ENCODE measurements at regions not wholly inside any gene's neighbourhood (a gene's known extent, or its start where the extent isn't known, plus 50 kb on each side); places are given as distances from the start of the nearest gene placed in this dataset.
A peak's percentile ranks its signal among the peaks of the same experiment; 100 is the strongest.

- no peak for DNase-seq
- H3K9me3 ChIP-seq (replicated peaks): peaks cover 4% of the 10 kb centered on the region
- TF ChIP-seq, protein P1, sequence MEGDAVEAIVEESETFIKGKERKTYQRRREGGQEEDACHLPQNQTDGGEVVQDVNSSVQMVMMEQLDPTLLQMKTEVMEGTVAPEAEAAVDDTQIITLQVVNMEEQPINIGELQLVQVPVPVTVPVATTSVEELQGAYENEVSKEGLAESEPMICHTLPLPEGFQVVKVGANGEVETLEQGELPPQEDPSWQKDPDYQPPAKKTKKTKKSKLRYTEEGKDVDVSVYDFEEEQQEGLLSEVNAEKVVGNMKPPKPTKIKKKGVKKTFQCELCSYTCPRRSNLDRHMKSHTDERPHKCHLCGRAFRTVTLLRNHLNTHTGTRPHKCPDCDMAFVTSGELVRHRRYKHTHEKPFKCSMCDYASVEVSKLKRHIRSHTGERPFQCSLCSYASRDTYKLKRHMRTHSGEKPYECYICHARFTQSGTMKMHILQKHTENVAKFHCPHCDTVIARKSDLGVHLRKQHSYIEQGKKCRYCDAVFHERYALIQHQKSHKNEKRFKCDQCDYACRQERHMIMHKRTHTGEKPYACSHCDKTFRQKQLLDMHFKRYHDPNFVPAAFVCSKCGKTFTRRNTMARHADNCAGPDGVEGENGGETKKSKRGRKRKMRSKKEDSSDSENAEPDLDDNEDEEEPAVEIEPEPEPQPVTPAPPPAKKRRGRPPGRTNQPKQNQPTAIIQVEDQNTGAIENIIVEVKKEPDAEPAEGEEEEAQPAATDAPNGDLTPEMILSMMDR (IDR thresholded peaks at IDR 0.05; ENCODE audit: borderline replicate concordance): no peak
- intact Hi-C loops (cut with micrococcal nuclease): no loop called here
- no peaks in the 10 kb centered on the region for H3K27me3 ChIP-seq (ENCODE audit: low read depth)
- H3K36me3 ChIP-seq: no peaks in the 10 kb centered on the region
- H3K4me3 ChIP-seq: no peak overlapping the region
- H3K27ac ChIP-seq (replicated peaks): no peak overlapping the region
- no peaks in the 10 kb centered on the region for H3K4me1 ChIP-seq
These were observed 868.5 kb upstream of the NUDT12 start for GRCh38 chr5:104431002-104431620.

DNA sequence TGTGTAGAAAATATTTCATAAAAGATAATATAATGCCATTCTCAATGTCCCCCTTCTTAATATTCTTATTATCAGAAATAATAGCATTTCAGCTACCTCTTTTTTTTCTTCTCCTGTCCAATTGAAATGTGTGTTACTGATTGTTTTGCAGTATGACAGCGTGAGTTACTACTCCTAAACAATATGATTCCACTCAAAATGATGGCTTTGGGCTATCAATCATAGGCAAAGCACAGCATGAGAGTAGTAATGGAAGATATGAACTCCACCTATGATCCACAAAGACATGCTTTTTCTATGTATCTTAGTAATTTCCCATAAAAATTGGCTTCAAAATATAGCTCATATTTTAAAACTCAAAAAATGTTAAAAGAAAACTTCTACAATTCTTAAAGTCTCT is 867.3 kb upstream of the NUDT12 start:
- H3K27ac ChIP-seq (replicated peaks): no peak overlapping the region
- intact Hi-C loops (cut with micrococcal nuclease): no loop called here
- H3K9me3 ChIP-seq (replicated peaks): no peaks in the 10 kb centered on the region

GRCh38 chr5:104421431-104421830 is 858.8 kb upstream of the NUDT12 start:
- Histone ChIP-seq H3K9me3 (replicated peaks) (no peaks in the 10 kb centered on the region), H3K4me1 (no peaks in the 10 kb centered on the region), H3K27ac (replicated peaks) (no peak overlapping the region), H3K27me3 (ENCODE audit: low read depth) (no peaks in the 10 kb centered on the region), H3K36me3 (no peaks in the 10 kb centered on the region), H3K4me3 (no peak overlapping the region)
- no peak for DNase-seq
- intact Hi-C loops (cut with micrococcal nuclease): no loop called here
- TF ChIP-seq, protein P1 (IDR thresholded peaks at IDR 0.05; ENCODE audit: borderline replicate concordance): no peak

More for the DNA sequence above, 867.3 kb upstream of the NUDT12 start:
- Histone ChIP-seq H3K36me3 (no peaks in the 10 kb centered on the region), H3K4me3 (no peak overlapping the region), H3K4me1 (no peaks in the 10 kb centered on the region), H3K27me3 (ENCODE audit: low read depth) (no peaks in the 10 kb centered on the region)
- no peak for DNase-seq
- TF ChIP-seq, protein P1 (IDR thresholded peaks at IDR 0.05; ENCODE audit: borderline replicate concordance): no peak

DNA sequence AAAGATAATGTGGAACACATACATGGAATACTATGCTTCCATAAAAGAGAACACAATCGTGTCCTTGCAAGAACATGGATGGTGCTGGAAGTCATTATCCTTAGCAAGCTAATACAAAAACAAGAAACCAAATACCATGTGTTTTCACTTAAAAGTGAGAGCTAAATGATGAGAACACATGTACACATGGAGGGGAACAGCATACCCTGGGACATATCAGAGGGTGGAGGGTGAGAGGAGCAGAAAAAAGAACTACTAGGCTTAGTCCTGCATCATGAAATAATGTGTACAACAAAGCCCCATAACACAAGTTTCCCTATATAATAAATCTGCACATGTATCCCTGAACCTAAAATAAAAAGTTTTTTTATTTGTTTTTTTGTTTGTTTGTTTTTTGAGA is 855.5 kb upstream of the NUDT12 start:
- Histone ChIP-seq H3K36me3 (no peaks in the 10 kb centered on the region), H3K4me1 (no peaks in the 10 kb centered on the region), H3K9me3 (replicated peaks) (no peaks in the 10 kb centered on the region), H3K27me3 (ENCODE audit: low read depth) (no peaks in the 10 kb centered on the region), H3K27ac (replicated peaks) (no peak overlapping the region), H3K4me3 (no peak overlapping the region)
- DNase-seq: no peak
- TF ChIP-seq, protein P1 (IDR thresholded peaks at IDR 0.05; ENCODE audit: borderline replicate concordance): no peak
- intact Hi-C loops (cut with micrococcal nuclease): no loop called here

- no peak overlapping the region for H3K4me3 ChIP-seq
- H3K4me1 ChIP-seq: no peaks in the 10 kb centered on the region
- no peaks in the 10 kb centered on the region for H3K27me3 ChIP-seq (ENCODE audit: low read depth)
- no peak for DNase-seq
- no peak overlapping the region for H3K27ac ChIP-seq (replicated peaks)
- no peaks in the 10 kb centered on the region for H3K36me3 ChIP-seq
- H3K9me3 ChIP-seq (replicated peaks): no peaks in the 10 kb centered on the region
- TF ChIP-seq, protein P1 (IDR thresholded peaks at IDR 0.05; ENCODE audit: borderline replicate concordance): peak; percentile 18
- intact Hi-C loops (cut with micrococcal nuclease): no loop called here
These were observed 850.2 kb upstream of the NUDT12 start for GRCh38 chr5:104412649-104413240.

All from left ventricle myocardium inferior (tissue), 1 donor.